ENCODE measurements at regions not wholly inside any gene's neighbourhood (a gene's known extent, or its start where the extent isn't known, plus 50 kb on each side); places are given as distances from the start of the nearest gene placed in this dataset.
A peak's percentile ranks its signal among the peaks of the same experiment; 100 is the strongest.

DNA sequence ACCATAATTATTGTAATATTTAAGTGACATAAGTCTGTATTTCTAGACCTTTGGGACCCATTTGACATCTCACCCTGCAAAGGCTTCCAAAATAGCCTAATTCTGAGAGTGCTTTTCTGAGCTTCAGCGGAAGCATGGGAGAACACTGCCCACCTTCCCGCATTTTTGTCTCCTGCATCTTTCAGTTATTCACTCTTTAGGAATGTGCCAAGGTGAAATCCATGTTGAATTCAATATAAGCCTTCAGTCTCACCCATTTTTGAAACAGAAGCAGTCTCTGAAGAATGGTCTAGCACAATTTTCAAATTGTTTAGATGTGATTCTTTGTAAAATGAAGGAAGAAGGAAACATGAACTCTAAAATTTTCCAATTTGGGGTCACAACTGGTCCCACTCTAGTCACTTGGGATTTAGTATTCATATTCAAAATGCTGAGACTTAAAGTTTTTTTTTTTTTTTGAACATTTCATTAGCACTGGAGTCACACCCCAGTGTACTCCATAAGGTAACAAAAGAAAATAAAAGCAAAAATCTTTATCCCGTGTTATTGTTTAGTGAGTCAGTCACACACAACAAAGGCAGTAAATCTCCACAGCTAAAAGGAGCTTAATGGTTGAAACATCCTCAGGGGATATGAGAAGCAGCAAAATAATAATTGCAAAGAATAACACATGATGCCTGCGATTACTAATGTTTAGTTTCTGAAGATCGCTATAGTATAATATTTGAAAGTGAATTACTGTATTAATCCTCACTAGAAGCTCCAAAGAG lies 479.9 kb upstream of the BTBD3 start (continued):
- TF ChIP-seq, protein P1, sequence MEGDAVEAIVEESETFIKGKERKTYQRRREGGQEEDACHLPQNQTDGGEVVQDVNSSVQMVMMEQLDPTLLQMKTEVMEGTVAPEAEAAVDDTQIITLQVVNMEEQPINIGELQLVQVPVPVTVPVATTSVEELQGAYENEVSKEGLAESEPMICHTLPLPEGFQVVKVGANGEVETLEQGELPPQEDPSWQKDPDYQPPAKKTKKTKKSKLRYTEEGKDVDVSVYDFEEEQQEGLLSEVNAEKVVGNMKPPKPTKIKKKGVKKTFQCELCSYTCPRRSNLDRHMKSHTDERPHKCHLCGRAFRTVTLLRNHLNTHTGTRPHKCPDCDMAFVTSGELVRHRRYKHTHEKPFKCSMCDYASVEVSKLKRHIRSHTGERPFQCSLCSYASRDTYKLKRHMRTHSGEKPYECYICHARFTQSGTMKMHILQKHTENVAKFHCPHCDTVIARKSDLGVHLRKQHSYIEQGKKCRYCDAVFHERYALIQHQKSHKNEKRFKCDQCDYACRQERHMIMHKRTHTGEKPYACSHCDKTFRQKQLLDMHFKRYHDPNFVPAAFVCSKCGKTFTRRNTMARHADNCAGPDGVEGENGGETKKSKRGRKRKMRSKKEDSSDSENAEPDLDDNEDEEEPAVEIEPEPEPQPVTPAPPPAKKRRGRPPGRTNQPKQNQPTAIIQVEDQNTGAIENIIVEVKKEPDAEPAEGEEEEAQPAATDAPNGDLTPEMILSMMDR (conservative IDR thresholded peaks at IDR 0.05; ENCODE audit: low read depth in 2 of 2): no peak
- TF ChIP-seq POLR2AphosphoS5 (IDR thresholded peaks at IDR 0.05; ENCODE audit: low read depth): no peak
- TF ChIP-seq, protein P2, sequence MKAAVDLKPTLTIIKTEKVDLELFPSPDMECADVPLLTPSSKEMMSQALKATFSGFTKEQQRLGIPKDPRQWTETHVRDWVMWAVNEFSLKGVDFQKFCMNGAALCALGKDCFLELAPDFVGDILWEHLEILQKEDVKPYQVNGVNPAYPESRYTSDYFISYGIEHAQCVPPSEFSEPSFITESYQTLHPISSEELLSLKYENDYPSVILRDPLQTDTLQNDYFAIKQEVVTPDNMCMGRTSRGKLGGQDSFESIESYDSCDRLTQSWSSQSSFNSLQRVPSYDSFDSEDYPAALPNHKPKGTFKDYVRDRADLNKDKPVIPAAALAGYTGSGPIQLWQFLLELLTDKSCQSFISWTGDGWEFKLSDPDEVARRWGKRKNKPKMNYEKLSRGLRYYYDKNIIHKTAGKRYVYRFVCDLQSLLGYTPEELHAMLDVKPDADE (IDR thresholded peaks at IDR 0.05): no peak

DNA sequence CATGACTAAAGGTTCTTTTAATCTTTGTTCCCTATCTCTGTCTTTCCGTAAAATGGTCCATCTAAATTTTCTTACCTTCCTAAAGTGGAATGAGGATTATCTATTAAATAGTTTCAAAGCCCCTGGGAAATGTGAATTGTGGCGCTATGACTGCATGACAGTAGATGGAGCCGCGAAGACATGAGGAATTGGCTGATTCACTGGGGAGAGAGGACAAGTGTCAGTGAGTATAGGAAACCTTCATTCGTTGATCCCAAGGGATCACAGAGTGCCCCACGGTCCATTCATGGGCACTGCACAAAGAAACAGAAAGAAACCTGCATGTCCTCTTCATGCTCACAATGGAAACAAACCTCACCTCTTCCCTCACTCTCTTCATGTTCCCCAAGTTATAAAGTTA lies 479.3 kb upstream of the BTBD3 start:
- no peaks in the 10 kb centered on the region for H3K36me3 ChIP-seq (ENCODE audit: insufficient read depth)
- no peak overlapping the region for H3K4me3 ChIP-seq
- Mint-ChIP-seq H3K27ac (peak overlapping the region; percentile 58; the same call in 1 of the 2 replicates), H3K9me3 (peaks cover 39% of the 10 kb centered on the region), H3K36me3 (ENCODE audit: low read depth) (peaks cover 41% of the 10 kb centered on the region), H3K27me3 (ENCODE audit: insufficient read depth, low read depth, poor library complexity) (no peaks in the 10 kb centered on the region), H3K4me1 (peaks cover 8% of the 10 kb centered on the region), H3K4me3 (no peak overlapping the region)
- TF ChIP-seq CREB1 (CRISPR knock-in tag; IDR thresholded peaks at IDR 0.05; ENCODE audit: low read depth): no peak
- TF ChIP-seq, protein P3, sequence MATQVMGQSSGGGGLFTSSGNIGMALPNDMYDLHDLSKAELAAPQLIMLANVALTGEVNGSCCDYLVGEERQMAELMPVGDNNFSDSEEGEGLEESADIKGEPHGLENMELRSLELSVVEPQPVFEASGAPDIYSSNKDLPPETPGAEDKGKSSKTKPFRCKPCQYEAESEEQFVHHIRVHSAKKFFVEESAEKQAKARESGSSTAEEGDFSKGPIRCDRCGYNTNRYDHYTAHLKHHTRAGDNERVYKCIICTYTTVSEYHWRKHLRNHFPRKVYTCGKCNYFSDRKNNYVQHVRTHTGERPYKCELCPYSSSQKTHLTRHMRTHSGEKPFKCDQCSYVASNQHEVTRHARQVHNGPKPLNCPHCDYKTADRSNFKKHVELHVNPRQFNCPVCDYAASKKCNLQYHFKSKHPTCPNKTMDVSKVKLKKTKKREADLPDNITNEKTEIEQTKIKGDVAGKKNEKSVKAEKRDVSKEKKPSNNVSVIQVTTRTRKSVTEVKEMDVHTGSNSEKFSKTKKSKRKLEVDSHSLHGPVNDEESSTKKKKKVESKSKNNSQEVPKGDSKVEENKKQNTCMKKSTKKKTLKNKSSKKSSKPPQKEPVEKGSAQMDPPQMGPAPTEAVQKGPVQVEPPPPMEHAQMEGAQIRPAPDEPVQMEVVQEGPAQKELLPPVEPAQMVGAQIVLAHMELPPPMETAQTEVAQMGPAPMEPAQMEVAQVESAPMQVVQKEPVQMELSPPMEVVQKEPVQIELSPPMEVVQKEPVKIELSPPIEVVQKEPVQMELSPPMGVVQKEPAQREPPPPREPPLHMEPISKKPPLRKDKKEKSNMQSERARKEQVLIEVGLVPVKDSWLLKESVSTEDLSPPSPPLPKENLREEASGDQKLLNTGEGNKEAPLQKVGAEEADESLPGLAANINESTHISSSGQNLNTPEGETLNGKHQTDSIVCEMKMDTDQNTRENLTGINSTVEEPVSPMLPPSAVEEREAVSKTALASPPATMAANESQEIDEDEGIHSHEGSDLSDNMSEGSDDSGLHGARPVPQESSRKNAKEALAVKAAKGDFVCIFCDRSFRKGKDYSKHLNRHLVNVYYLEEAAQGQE (IDR thresholded peaks at IDR 0.05; ENCODE audit: unreplicated experiment): no peak
- TF ChIP-seq, protein P1 (conservative IDR thresholded peaks at IDR 0.05; ENCODE audit: low read depth in 2 of 2): peak in 1 of 2 experiments; percentile 69; a peak in 3 of 4 replicates
- no peaks in the 10 kb centered on the region for H3F3A ChIP-seq (replicated peaks; ENCODE audit: low read depth)
- no peaks in the 10 kb centered on the region for H4K20me1 ChIP-seq (replicated peaks; ENCODE audit: insufficient read depth)
- DNase-seq (ENCODE audit: low spot score): peak; percentile 26
- no peaks in the 10 kb centered on the region for H3K27me3 ChIP-seq (ENCODE audit: insufficient read depth)
- no peaks in the 10 kb centered on the region for H3K9me2 ChIP-seq (ENCODE audit: insufficient read depth)
- H2AFZ ChIP-seq: no peak overlapping the region
- no peak overlapping the region for H3K27ac ChIP-seq (ENCODE audit: low read depth)
- H3K79me2 ChIP-seq (replicated peaks; ENCODE audit: insufficient read depth): no peaks in the 10 kb centered on the region
- peak; percentile 46; the same call in 2 of the 3 replicates for ATAC-seq
- H3K4me1 ChIP-seq (ENCODE audit: insufficient read depth): peaks cover 6% of the 10 kb centered on the region
- no peak overlapping the region for H3K4me2 ChIP-seq

All from GM23338 (cell line).